GM23338 (cell line): ENCODE measurements at regions not wholly inside any gene's neighbourhood (a gene's known extent, or its start where the extent isn't known, plus 50 kb on each side); places are given as distances from the start of the nearest gene placed in this dataset.

Experiments
- CTCF ChIP-seq, 2 experiments: fragments of 200-600 bp in 1 of 2; sonication (generic) in 1 of 2; conservative IDR thresholded peaks; 2 replicates each; pipeline versions ENCODE4 v1.5.1 to v1.6.1; 2016 to 2017; ENCODE audit warnings: antibody characterized with exemption in 2 of 2, low read depth in 2 of 2, mild to moderate bottlenecking in 2 of 2, moderate library complexity in 1 of 2
- EZH2 ChIP-seq: fragments of 200-600 bp; sonication (generic); IDR thresholded peaks from one replicate; pipeline ENCODE4 v1.8.0; 2017; ENCODE audit warnings: antibody characterized with exemption, mild to moderate bottlenecking, low read depth; ENCODE audit not compliant: unreplicated experiment
- EZH2phosphoT487 ChIP-seq: fragments of 200-600 bp; sonication (generic); IDR thresholded peaks from one replicate; pipeline ENCODE4 v1.8.1; 2018; ENCODE audit warnings: antibody characterized with exemption; ENCODE audit not compliant: unreplicated experiment
- JUNB ChIP-seq: IDR thresholded peaks from one replicate; pipeline ENCODE4 v1.6.1; 2016; ENCODE audit warnings: antibody characterized with exemption; ENCODE audit not compliant: unreplicated experiment
- NANOG ChIP-seq: IDR thresholded peaks from 2 replicates; pipeline ENCODE4 v1.6.1; 2016; ENCODE audit warnings: antibody characterized with exemption, borderline replicate concordance
- POLR2AphosphoS5 ChIP-seq: IDR thresholded peaks from 2 replicates; pipeline ENCODE4 v1.6.1; 2016; ENCODE audit warnings: antibody characterized with exemption, low read depth
- REST ChIP-seq: IDR thresholded peaks from one replicate; pipeline ENCODE4 v1.6.1; 2018; ENCODE audit warnings: antibody characterized with exemption; ENCODE audit not compliant: unreplicated experiment
- STAT1 ChIP-seq: IDR thresholded peaks from one replicate; pipeline ENCODE4 v1.6.1; 2016; ENCODE audit warnings: antibody characterized with exemption; ENCODE audit not compliant: unreplicated experiment

- TF ChIP-seq CTCF (conservative IDR thresholded peaks at IDR 0.05; ENCODE audit: low read depth in 2 of 2) (no peak), EZH2phosphoT487 (no peak), EZH2 (no peak), JUNB (no peak), NANOG (no peak), POLR2AphosphoS5 (no peak), STAT1 (no peak), REST (no peak)
Observed at GRCh38 chr7:106190589-106191330, 78.6 kb upstream of the SYPL1 start.
